ENCODE measurements at regions not wholly inside any gene's neighbourhood (a gene's known extent, or its start where the extent isn't known, plus 50 kb on each side); places are given as distances from the start of the nearest gene placed in this dataset.

- DNase-seq, result no peak
- Mint-ChIP-seq H3K4me1 (ENCODE audit: low read depth) (no peaks in the 10 kb centered on the region), H3K4me3 (no peak overlapping the region), H3K9me3 (no peaks in the 10 kb centered on the region), H3K27me3 (ENCODE audit: low read depth) (no peaks in the 10 kb centered on the region), H3K27ac (no peak overlapping the region), H3K36me3 (ENCODE audit: low read depth) (no peaks in the 10 kb centered on the region)
- CTCF ChIA-PET, result no interaction called here
- intact Hi-C loops (cut with micrococcal nuclease), result no loop called here
Observed at GRCh38 chr7:116329686-116330503, 119.6 kb downstream of the TES start.

GRCh38 chr7:116331020-116331419 lies 120.7 kb downstream of the TES start:
- no peak overlapping the region for H3K27ac Mint-ChIP-seq

GRCh38 chr7:116332766-116333165 lies 122.4 kb downstream of the TES start:
- H3K27ac Mint-ChIP-seq, result no peak overlapping the region
- intact Hi-C loops (cut with micrococcal nuclease), result no loop called here
- no peaks in the 10 kb centered on the region for H3K36me3 Mint-ChIP-seq (ENCODE audit: low read depth)
- no peaks in the 10 kb centered on the region for H3K27me3 Mint-ChIP-seq (ENCODE audit: low read depth)
- no peaks in the 10 kb centered on the region for H3K9me3 Mint-ChIP-seq
- H3K4me1 Mint-ChIP-seq (ENCODE audit: low read depth), result no peaks in the 10 kb centered on the region
- no peak for DNase-seq
- CTCF ChIA-PET, result no interaction called here
- H3K4me3 Mint-ChIP-seq, result no peak overlapping the region

More at GRCh38 chr7:116331020-116331419, 120.7 kb downstream of the TES start:
- CTCF ChIA-PET, result no interaction called here
- H3K36me3 Mint-ChIP-seq (ENCODE audit: low read depth), result no peaks in the 10 kb centered on the region
- H3K27me3 Mint-ChIP-seq (ENCODE audit: low read depth), result no peaks in the 10 kb centered on the region
- DNase-seq, result no peak
- H3K4me3 Mint-ChIP-seq, result no peak overlapping the region
- H3K4me1 Mint-ChIP-seq (ENCODE audit: low read depth), result no peaks in the 10 kb centered on the region
- H3K9me3 Mint-ChIP-seq, result no peaks in the 10 kb centered on the region
- intact Hi-C loops (cut with micrococcal nuclease), result no loop called here

- no peak for DNase-seq
- Mint-ChIP-seq H3K27me3 (ENCODE audit: low read depth) (no peaks in the 10 kb centered on the region), H3K36me3 (ENCODE audit: low read depth) (no peaks in the 10 kb centered on the region), H3K27ac (no peak overlapping the region), H3K4me1 (ENCODE audit: low read depth) (no peaks in the 10 kb centered on the region), H3K4me3 (no peak overlapping the region), H3K9me3 (no peaks in the 10 kb centered on the region)
- CTCF ChIA-PET, result no interaction called here
- intact Hi-C loops (cut with micrococcal nuclease), result no loop called here
Observed at GRCh38 chr7:116334555-116334954, 124.2 kb downstream of the TES start.

- H3K4me3 Mint-ChIP-seq, result no peak overlapping the region
- H3K9me3 Mint-ChIP-seq, result no peaks in the 10 kb centered on the region
- H3K27me3 Mint-ChIP-seq (ENCODE audit: low read depth), result no peaks in the 10 kb centered on the region
- no peak overlapping the region for H3K27ac Mint-ChIP-seq
- intact Hi-C loops (cut with micrococcal nuclease), result no loop called here
- H3K4me1 Mint-ChIP-seq (ENCODE audit: low read depth), result no peaks in the 10 kb centered on the region
- CTCF ChIA-PET, result no interaction called here
- DNase-seq, result no peak
- no peaks in the 10 kb centered on the region for H3K36me3 Mint-ChIP-seq (ENCODE audit: low read depth)
Observed at GRCh38 chr7:116337018-116337417, 126.7 kb downstream of the TES start.

- no peak overlapping the region for H3K4me3 Mint-ChIP-seq
- intact Hi-C loops (cut with micrococcal nuclease), result no loop called here
- H3K27me3 Mint-ChIP-seq (ENCODE audit: low read depth), result no peaks in the 10 kb centered on the region
- no peaks in the 10 kb centered on the region for H3K4me1 Mint-ChIP-seq (ENCODE audit: low read depth)
- H3K36me3 Mint-ChIP-seq (ENCODE audit: low read depth), result no peaks in the 10 kb centered on the region
- CTCF ChIA-PET, result interaction anchor here (1.1 to 1.5 kb wide), 2 partner anchors 80 to 254 kb away, joined by 4 read pairs; no protein-coding TSS in a partner anchor
- no peak for DNase-seq
- H3K27ac Mint-ChIP-seq, result no peak overlapping the region
- H3K9me3 Mint-ChIP-seq, result no peaks in the 10 kb centered on the region
Observed at GRCh38 chr7:116337800-116338199, 127.5 kb downstream of the TES start.

GRCh38 chr7:116339564-116339963 lies 129.2 kb downstream of the TES start:
- H3K4me1 Mint-ChIP-seq (ENCODE audit: low read depth), result no peaks in the 10 kb centered on the region
- H3K4me3 Mint-ChIP-seq, result no peak overlapping the region
- no peak for DNase-seq
- H3K27me3 Mint-ChIP-seq (ENCODE audit: low read depth), result peaks cover 4% of the 10 kb centered on the region
- H3K9me3 Mint-ChIP-seq, result no peaks in the 10 kb centered on the region
- H3K36me3 Mint-ChIP-seq (ENCODE audit: low read depth), result no peaks in the 10 kb centered on the region
- no peak overlapping the region for H3K27ac Mint-ChIP-seq
- intact Hi-C loops (cut with micrococcal nuclease), result no loop called here
- CTCF ChIA-PET, result interaction anchor here (1.5 kb wide), 1 partner anchor 82 kb away, joined by 4 read pairs; no protein-coding TSS in a partner anchor

GRCh38 chr7:116340201-116340847 lies 130.0 kb downstream of the TES start:
- Mint-ChIP-seq H3K4me1 (ENCODE audit: low read depth) (no peaks in the 10 kb centered on the region), H3K36me3 (ENCODE audit: low read depth) (no peaks in the 10 kb centered on the region), H3K4me3 (no peak overlapping the region), H3K27ac (no peak overlapping the region), H3K9me3 (no peaks in the 10 kb centered on the region), H3K27me3 (ENCODE audit: low read depth) (peaks cover 4% of the 10 kb centered on the region)
- intact Hi-C loops (cut with micrococcal nuclease), result loop anchor here (5.0 kb wide), 1 partner anchor 158 kb away; no protein-coding TSS in a partner anchor
- DNase-seq, result no peak
- CTCF ChIA-PET, result interaction anchor here (0.6 kb wide), 1 partner anchor 272 kb away, joined by 3 read pairs; no protein-coding TSS in a partner anchor

- H3K27ac Mint-ChIP-seq, result no peak overlapping the region
- intact Hi-C loops (cut with micrococcal nuclease), result loop anchor here (5.0 kb wide), 1 partner anchor 159 kb away; no protein-coding TSS in a partner anchor
- peaks cover 4% of the 10 kb centered on the region for H3K27me3 Mint-ChIP-seq (ENCODE audit: low read depth)
- H3K9me3 Mint-ChIP-seq, result no peaks in the 10 kb centered on the region
- DNase-seq, result no peak
- H3K4me3 Mint-ChIP-seq, result no peak overlapping the region
- H3K36me3 Mint-ChIP-seq (ENCODE audit: low read depth), result no peaks in the 10 kb centered on the region
- CTCF ChIA-PET, result interaction anchor here (0.6 to 1.1 kb wide), 2 partner anchors 167 to 271 kb away, joined by 3 read pairs; no protein-coding TSS in a partner anchor
- no peaks in the 10 kb centered on the region for H3K4me1 Mint-ChIP-seq (ENCODE audit: low read depth)
Observed at GRCh38 chr7:116340943-116341907, 130.9 kb downstream of the TES start.

GRCh38 chr7:116342125-116342524 lies 131.8 kb downstream of the TES start:
- no peak for DNase-seq
- CTCF ChIA-PET, result no interaction called here
- Mint-ChIP-seq H3K4me3 (no peak overlapping the region), H3K36me3 (ENCODE audit: low read depth) (no peaks in the 10 kb centered on the region), H3K27ac (no peak overlapping the region), H3K4me1 (ENCODE audit: low read depth) (no peaks in the 10 kb centered on the region), H3K9me3 (no peaks in the 10 kb centered on the region), H3K27me3 (ENCODE audit: low read depth) (peaks cover 4% of the 10 kb centered on the region)
- intact Hi-C loops (cut with micrococcal nuclease), result loop anchor here (5.0 kb wide), 1 partner anchor 160 kb away; no protein-coding TSS in a partner anchor

GRCh38 chr7:116347151-116347832 lies 137.0 kb downstream of the TES start:
- DNase-seq, result no peak
- Mint-ChIP-seq H3K27me3 (ENCODE audit: low read depth) (peaks cover 9% of the 10 kb centered on the region), H3K36me3 (ENCODE audit: low read depth) (no peaks in the 10 kb centered on the region), H3K4me3 (no peak overlapping the region), H3K27ac (no peak overlapping the region), H3K4me1 (ENCODE audit: low read depth) (no peaks in the 10 kb centered on the region), H3K9me3 (no peaks in the 10 kb centered on the region)
- CTCF ChIA-PET, result no interaction called here
- intact Hi-C loops (cut with micrococcal nuclease), result no loop called here
